ENCODE measurements at regions not wholly inside any gene's neighbourhood (a gene's known extent, or its start where the extent isn't known, plus 50 kb on each side); places are given as distances from the start of the nearest gene placed in this dataset.
"Not testable (repeated sequence)": the region's sequence is repeated elsewhere in the genome, so short reads cannot be mapped to it uniquely, and the experiment has no call there.

- H3K27me3 ChIP-seq (replicated peaks; ENCODE audit: control insufficient read depth, insufficient read depth, low read length, poor library complexity, severe bottlenecking), result no peaks in the 10 kb centered on the region
- H3K4me1 ChIP-seq (ENCODE audit: control insufficient read depth, insufficient read depth, low read length, poor library complexity, severe bottlenecking), result no peaks in the 10 kb centered on the region
- DNase-seq, result no peak
- no peaks in the 10 kb centered on the region for H3K9me3 ChIP-seq (ENCODE audit: control insufficient read depth, low read length)
- no peak overlapping the region for H3K27ac ChIP-seq (ENCODE audit: insufficient read depth, low read length, poor library complexity, severe bottlenecking)
- H3K36me3 ChIP-seq (ENCODE audit: control insufficient read depth, insufficient read depth, low read length), result no peaks in the 10 kb centered on the region
- H3K4me3 ChIP-seq (ENCODE audit: insufficient read depth, low read depth, low read length, poor library complexity, severe bottlenecking), result no peak overlapping the region
Measured at GRCh38 chr5:152456815-152457443, 51.9 kb upstream of the NMUR2 start.

- H3K36me3 ChIP-seq (ENCODE audit: control insufficient read depth, insufficient read depth, low read length), result no peaks in the 10 kb centered on the region
- no peaks in the 10 kb centered on the region for H3K27me3 ChIP-seq (replicated peaks; ENCODE audit: control insufficient read depth, insufficient read depth, low read length, poor library complexity, severe bottlenecking)
- no peak overlapping the region for H3K4me3 ChIP-seq (ENCODE audit: insufficient read depth, low read depth, low read length, poor library complexity, severe bottlenecking)
- H3K27ac ChIP-seq (ENCODE audit: insufficient read depth, low read length, poor library complexity, severe bottlenecking), result no peak overlapping the region
- H3K4me1 ChIP-seq (ENCODE audit: control insufficient read depth, insufficient read depth, low read length, poor library complexity, severe bottlenecking), result no peaks in the 10 kb centered on the region
- no peak for DNase-seq
- H3K9me3 ChIP-seq (ENCODE audit: control insufficient read depth, low read length), result no peaks in the 10 kb centered on the region
Measured at GRCh38 chr5:152462021-152462721, 57.1 kb upstream of the NMUR2 start.

- Histone ChIP-seq H3K9me3 (ENCODE audit: control insufficient read depth, low read length) (no peaks in the 10 kb centered on the region), H3K27ac (ENCODE audit: insufficient read depth, low read length, poor library complexity, severe bottlenecking) (no peak overlapping the region), H3K36me3 (ENCODE audit: control insufficient read depth, insufficient read depth, low read length) (no peaks in the 10 kb centered on the region), H3K27me3 (replicated peaks; ENCODE audit: control insufficient read depth, insufficient read depth, low read length, poor library complexity, severe bottlenecking) (no peaks in the 10 kb centered on the region), H3K4me1 (ENCODE audit: control insufficient read depth, insufficient read depth, low read length, poor library complexity, severe bottlenecking) (no peaks in the 10 kb centered on the region), H3K4me3 (ENCODE audit: insufficient read depth, low read depth, low read length, poor library complexity, severe bottlenecking) (no peak overlapping the region)
- no peak for DNase-seq
Measured at GRCh38 chr5:152464048-152464447, 59.0 kb upstream of the NMUR2 start.

GRCh38 chr5:152465140-152465539 lies 60.1 kb upstream of the NMUR2 start:
- no peaks in the 10 kb centered on the region for H3K9me3 ChIP-seq (ENCODE audit: control insufficient read depth, low read length)
- DNase-seq, result no peak
- H3K36me3 ChIP-seq (ENCODE audit: control insufficient read depth, insufficient read depth, low read length), result no peaks in the 10 kb centered on the region
- no peaks in the 10 kb centered on the region for H3K27me3 ChIP-seq (replicated peaks; ENCODE audit: control insufficient read depth, insufficient read depth, low read length, poor library complexity, severe bottlenecking)
- H3K4me3 ChIP-seq (ENCODE audit: insufficient read depth, low read depth, low read length, poor library complexity, severe bottlenecking), result no peak overlapping the region
- no peak overlapping the region for H3K27ac ChIP-seq (ENCODE audit: insufficient read depth, low read length, poor library complexity, severe bottlenecking)
- H3K4me1 ChIP-seq (ENCODE audit: control insufficient read depth, insufficient read depth, low read length, poor library complexity, severe bottlenecking), result no peaks in the 10 kb centered on the region

GRCh38 chr5:152466085-152466745 lies 61.1 kb upstream of the NMUR2 start:
- Histone ChIP-seq H3K4me3 (ENCODE audit: insufficient read depth, low read depth, low read length, poor library complexity, severe bottlenecking) (no peak overlapping the region), H3K9me3 (ENCODE audit: control insufficient read depth, low read length) (no peaks in the 10 kb centered on the region), H3K4me1 (ENCODE audit: control insufficient read depth, insufficient read depth, low read length, poor library complexity, severe bottlenecking) (no peaks in the 10 kb centered on the region), H3K27me3 (replicated peaks; ENCODE audit: control insufficient read depth, insufficient read depth, low read length, poor library complexity, severe bottlenecking) (no peaks in the 10 kb centered on the region), H3K36me3 (ENCODE audit: control insufficient read depth, insufficient read depth, low read length) (no peaks in the 10 kb centered on the region), H3K27ac (ENCODE audit: insufficient read depth, low read length, poor library complexity, severe bottlenecking) (no peak overlapping the region)
- no peak for DNase-seq

- Histone ChIP-seq H3K9me3 (ENCODE audit: control insufficient read depth, low read length) (no peaks in the 10 kb centered on the region), H3K27ac (ENCODE audit: insufficient read depth, low read length, poor library complexity, severe bottlenecking) (no peak overlapping the region), H3K4me1 (ENCODE audit: control insufficient read depth, insufficient read depth, low read length, poor library complexity, severe bottlenecking) (no peaks in the 10 kb centered on the region), H3K4me3 (ENCODE audit: insufficient read depth, low read depth, low read length, poor library complexity, severe bottlenecking) (no peak overlapping the region), H3K36me3 (ENCODE audit: control insufficient read depth, insufficient read depth, low read length) (no peaks in the 10 kb centered on the region), H3K27me3 (replicated peaks; ENCODE audit: control insufficient read depth, insufficient read depth, low read length, poor library complexity, severe bottlenecking) (no peaks in the 10 kb centered on the region)
- no peak for DNase-seq
Measured at GRCh38 chr5:152470167-152470566, 65.1 kb upstream of the NMUR2 start.

- Histone ChIP-seq H3K4me1 (ENCODE audit: control insufficient read depth, insufficient read depth, low read length, poor library complexity, severe bottlenecking) (no peaks in the 10 kb centered on the region), H3K9me3 (ENCODE audit: control insufficient read depth, low read length) (no peaks in the 10 kb centered on the region), H3K27me3 (replicated peaks; ENCODE audit: control insufficient read depth, insufficient read depth, low read length, poor library complexity, severe bottlenecking) (no peaks in the 10 kb centered on the region), H3K36me3 (ENCODE audit: control insufficient read depth, insufficient read depth, low read length) (no peaks in the 10 kb centered on the region), H3K27ac (ENCODE audit: insufficient read depth, low read length, poor library complexity, severe bottlenecking) (no peak overlapping the region), H3K4me3 (ENCODE audit: insufficient read depth, low read depth, low read length, poor library complexity, severe bottlenecking) (no peak overlapping the region)
- no peak for DNase-seq
Measured at GRCh38 chr5:152472083-152472482, 67.0 kb upstream of the NMUR2 start.

GRCh38 chr5:152474961-152475360 lies 69.9 kb upstream of the NMUR2 start:
- Histone ChIP-seq H3K36me3 (ENCODE audit: control insufficient read depth, insufficient read depth, low read length) (no peaks in the 10 kb centered on the region), H3K27me3 (replicated peaks; ENCODE audit: control insufficient read depth, insufficient read depth, low read length, poor library complexity, severe bottlenecking) (no peaks in the 10 kb centered on the region), H3K9me3 (ENCODE audit: control insufficient read depth, low read length) (no peaks in the 10 kb centered on the region), H3K27ac (ENCODE audit: insufficient read depth, low read length, poor library complexity, severe bottlenecking) (no peak overlapping the region), H3K4me3 (ENCODE audit: insufficient read depth, low read depth, low read length, poor library complexity, severe bottlenecking) (no peak overlapping the region), H3K4me1 (ENCODE audit: control insufficient read depth, insufficient read depth, low read length, poor library complexity, severe bottlenecking) (no peaks in the 10 kb centered on the region)
- no peak for DNase-seq

- Histone ChIP-seq H3K36me3 (ENCODE audit: control insufficient read depth, insufficient read depth, low read length) (no peaks in the 10 kb centered on the region), H3K9me3 (ENCODE audit: control insufficient read depth, low read length) (no peaks in the 10 kb centered on the region), H3K4me1 (ENCODE audit: control insufficient read depth, insufficient read depth, low read length, poor library complexity, severe bottlenecking) (no peaks in the 10 kb centered on the region), H3K27ac (ENCODE audit: insufficient read depth, low read length, poor library complexity, severe bottlenecking) (no peak overlapping the region), H3K27me3 (replicated peaks; ENCODE audit: control insufficient read depth, insufficient read depth, low read length, poor library complexity, severe bottlenecking) (no peaks in the 10 kb centered on the region), H3K4me3 (ENCODE audit: insufficient read depth, low read depth, low read length, poor library complexity, severe bottlenecking) (no peak overlapping the region)
- no peak for DNase-seq
Measured at GRCh38 chr5:152477536-152477935, 72.5 kb upstream of the NMUR2 start.

- H3K27ac ChIP-seq (ENCODE audit: insufficient read depth, low read length, poor library complexity, severe bottlenecking); H3K36me3 ChIP-seq (ENCODE audit: control insufficient read depth, insufficient read depth, low read length); H3K4me1 ChIP-seq (ENCODE audit: control insufficient read depth, insufficient read depth, low read length, poor library complexity, severe bottlenecking); H3K9me3 ChIP-seq (ENCODE audit: control insufficient read depth, low read length); H3K4me3 ChIP-seq (ENCODE audit: insufficient read depth, low read depth, low read length, poor library complexity, severe bottlenecking); H3K27me3 ChIP-seq (replicated peaks; ENCODE audit: control insufficient read depth, insufficient read depth, low read length, poor library complexity, severe bottlenecking); DNase-seq: not testable (repeated sequence)
Measured at GRCh38 chr5:152479866-152480265, 74.8 kb upstream of the NMUR2 start.

Data from effector memory CD4-positive, alpha-beta T cell (primary cell).